ENCODE measurements at regions not wholly inside any gene's neighbourhood (a gene's known extent, or its start where the extent isn't known, plus 50 kb on each side); places are given as distances from the start of the nearest gene placed in this dataset.

DNA sequence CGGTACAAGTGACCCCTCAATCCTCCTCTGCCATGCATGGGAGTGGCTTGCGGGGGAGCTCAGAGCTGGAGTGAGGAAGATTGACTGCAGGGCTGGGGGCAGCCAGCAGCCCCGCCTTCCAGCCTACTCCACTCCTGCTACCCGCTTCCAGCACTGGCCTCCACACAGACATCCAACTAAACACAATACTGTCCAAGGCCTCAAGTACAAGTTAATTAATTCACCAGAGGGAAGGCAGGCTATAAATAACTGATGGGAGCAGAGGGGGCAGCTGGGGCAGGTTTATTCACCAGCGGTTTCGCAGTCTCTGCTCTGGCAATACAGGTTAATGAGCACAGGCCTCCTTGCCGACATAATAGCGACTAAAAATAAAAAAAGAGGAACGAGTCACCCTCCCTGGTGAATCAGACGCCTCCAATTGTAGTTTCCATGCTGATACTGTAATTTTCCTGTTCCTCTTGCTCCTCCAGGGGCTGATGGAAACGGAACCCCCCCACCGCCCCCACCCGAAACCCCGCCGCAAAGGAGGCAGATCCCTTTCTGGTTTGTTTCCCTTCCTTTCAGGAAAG is 166.4 kb upstream of the TLE3 start:
- H4K8ac ChIP-seq (replicated peaks; ENCODE audit: insufficient read length, low read depth, low read length): no peak overlapping the region
- no peak overlapping the region for H3K56ac ChIP-seq (ENCODE audit: insufficient read length, low read depth, low read length)
- no peak overlapping the region for H4K91ac ChIP-seq (ENCODE audit: insufficient read length, low read depth, low read length)
- H3K4me2 ChIP-seq (ENCODE audit: insufficient read depth, insufficient read length, low read length): no peak overlapping the region
- no peak overlapping the region for H3K23ac ChIP-seq (ENCODE audit: insufficient read length, low read depth, low read length)
- no peak overlapping the region for H3K9ac ChIP-seq (ENCODE audit: extremely low read depth, insufficient read length, low read length)
- H2AFZ ChIP-seq (ENCODE audit: low read length): no peak overlapping the region
- Mint-ChIP-seq H3K4me3 (no peak overlapping the region), H3K36me3 (ENCODE audit: insufficient read depth in 1 of 3, low read depth in 3 of 3) (no peaks in the 10 kb centered on the region), H3K9me3 (no peaks in the 10 kb centered on the region), H3K27ac (no peak overlapping the region), H3K4me1 (peaks cover 26 to 42% of the 10 kb centered on the region in 2 experiments), H3K27me3 (ENCODE audit: low read depth) (peaks cover 22% of the 10 kb centered on the region)
- H4K20me1 ChIP-seq (ENCODE audit: control insufficient read depth, insufficient read depth, insufficient read length): no peaks in the 10 kb centered on the region
- no peak overlapping the region for H2BK12ac ChIP-seq (ENCODE audit: insufficient read length, low read depth, low read length)
- H2AK5ac ChIP-seq (ENCODE audit: insufficient read length, low read length): no peak overlapping the region
- peaks cover 4% of the 10 kb centered on the region for H3K4me1 ChIP-seq (ENCODE audit: insufficient read depth, low read length)
- H2BK120ac ChIP-seq (ENCODE audit: low read depth, low read length, poor library complexity, severe bottlenecking): no peak overlapping the region
- no peaks in the 10 kb centered on the region for H3K79me2 ChIP-seq (ENCODE audit: insufficient read depth, low read length)
- no peak overlapping the region for H3K27ac ChIP-seq (ENCODE audit: insufficient read length, low read depth, low read length)
- H3K4ac ChIP-seq (ENCODE audit: low read depth, low read length): no peak overlapping the region
- H3K14ac ChIP-seq (ENCODE audit: insufficient read depth, low read length): no peak overlapping the region
- H3K27me3 ChIP-seq (ENCODE audit: insufficient read depth, low read length): no peaks in the 10 kb centered on the region
- DNase-seq: no peak
- H4K5ac ChIP-seq (ENCODE audit: insufficient read length, low read depth, low read length): no peak overlapping the region
- TF ChIP-seq, protein P1, sequence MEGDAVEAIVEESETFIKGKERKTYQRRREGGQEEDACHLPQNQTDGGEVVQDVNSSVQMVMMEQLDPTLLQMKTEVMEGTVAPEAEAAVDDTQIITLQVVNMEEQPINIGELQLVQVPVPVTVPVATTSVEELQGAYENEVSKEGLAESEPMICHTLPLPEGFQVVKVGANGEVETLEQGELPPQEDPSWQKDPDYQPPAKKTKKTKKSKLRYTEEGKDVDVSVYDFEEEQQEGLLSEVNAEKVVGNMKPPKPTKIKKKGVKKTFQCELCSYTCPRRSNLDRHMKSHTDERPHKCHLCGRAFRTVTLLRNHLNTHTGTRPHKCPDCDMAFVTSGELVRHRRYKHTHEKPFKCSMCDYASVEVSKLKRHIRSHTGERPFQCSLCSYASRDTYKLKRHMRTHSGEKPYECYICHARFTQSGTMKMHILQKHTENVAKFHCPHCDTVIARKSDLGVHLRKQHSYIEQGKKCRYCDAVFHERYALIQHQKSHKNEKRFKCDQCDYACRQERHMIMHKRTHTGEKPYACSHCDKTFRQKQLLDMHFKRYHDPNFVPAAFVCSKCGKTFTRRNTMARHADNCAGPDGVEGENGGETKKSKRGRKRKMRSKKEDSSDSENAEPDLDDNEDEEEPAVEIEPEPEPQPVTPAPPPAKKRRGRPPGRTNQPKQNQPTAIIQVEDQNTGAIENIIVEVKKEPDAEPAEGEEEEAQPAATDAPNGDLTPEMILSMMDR (conservative IDR thresholded peaks at IDR 0.05): no peak
- no peaks in the 10 kb centered on the region for H3K23me2 ChIP-seq (ENCODE audit: insufficient read length, low read depth, low read length, poor library complexity, severe bottlenecking)
- no peak overlapping the region for H2BK15ac ChIP-seq (ENCODE audit: low read depth, low read length)
- no CpG with 5 or more reads among the region's 15 CpGs for WGBS (ENCODE audit: extremely low coverage, insufficient read length, low lambda C conversion rate)
- H2BK20ac ChIP-seq (ENCODE audit: low read depth, low read length, poor library complexity, severe bottlenecking): no peak overlapping the region
- no peaks in the 10 kb centered on the region for H3K9me3 ChIP-seq (ENCODE audit: control insufficient read depth, low read depth, low read length)
- H2BK5ac ChIP-seq (ENCODE audit: insufficient read length, low read length): no peak overlapping the region
- H3K18ac ChIP-seq (ENCODE audit: insufficient read length, low read depth, low read length): no peak overlapping the region
- H3K79me1 ChIP-seq (ENCODE audit: insufficient read depth, low read depth, low read length, poor library complexity, severe bottlenecking): no peaks in the 10 kb centered on the region
- H3T11ph ChIP-seq (ENCODE audit: low read length): no peak overlapping the region
